Keratinocyte (primary cell): ENCODE measurements at regions not wholly inside any gene's neighbourhood (a gene's known extent, or its start where the extent isn't known, plus 50 kb on each side); places are given as distances from the start of the nearest gene placed in this dataset.

Experiments used
- DNase-seq: peaks from one replicate; pipeline ENCODE4 v3.0.0-alpha.2; 2011; ENCODE audit warnings: low read depth, missing footprints, low spot score
- FAIRE-seq: peaks from 2 replicates; lab custom pipeline; 2011; peaks lifted over from hg19 to GRCh38; lab: Jason Lieb, UNC
- H2AFZ ChIP-seq: 2 replicates; pipeline ENCODE4 v1.6.0; 2012; ENCODE audit warnings: low read length, control low read depth, inconsistent platforms; ENCODE audit not compliant: control insufficient read depth
- H3K27ac ChIP-seq: 2 replicates; pipeline ENCODE4 v1.5.1; 2011; ENCODE audit warnings: low read length; ENCODE audit not compliant: control insufficient read depth, insufficient read depth
- H3K27me3 ChIP-seq: 3 replicates; pipeline ENCODE4 v1.6.0; 2011; ENCODE audit warnings: low read length; ENCODE audit not compliant: control insufficient read depth, insufficient read depth; ENCODE audit errors: extremely low read depth
- H3K36me3 ChIP-seq, 2 experiments: 2 replicates in 1 of 2; 3 replicates in 1 of 2; pipeline ENCODE4 v1.5.1; 2011; ENCODE audit warnings: low read length in 2 of 2, mild to moderate bottlenecking in 1 of 2; ENCODE audit not compliant: control insufficient read depth in 2 of 2, insufficient read depth in 2 of 2; ENCODE audit errors: extremely low read depth in 1 of 2
- H3K4me1 ChIP-seq: 3 replicates; pipeline ENCODE4 v1.5.1; 2011; ENCODE audit warnings: low read length; ENCODE audit not compliant: control insufficient read depth, insufficient read depth; ENCODE audit errors: extremely low read depth
- H3K4me2 ChIP-seq: 3 replicates; pipeline ENCODE4 v1.6.0; 2011; ENCODE audit warnings: low read depth, low read length; ENCODE audit not compliant: control insufficient read depth, insufficient read depth; ENCODE audit errors: extremely low read depth
- H3K4me3 ChIP-seq, 3 experiments: fragments of 200-600 bp in 1 of 3; sonication (generic) in 1 of 3; 2 replicates in 2 of 3; 3 replicates in 1 of 3; pipeline ENCODE4 v1.5.1; 2011 to 2016; ENCODE audit warnings: low read length in 3 of 3, mild to moderate bottlenecking in 3 of 3, control low read depth in 2 of 3, inconsistent platforms in 1 of 3, low read depth in 1 of 3, mixed read lengths in 1 of 3, mixed run types in 1 of 3, moderate library complexity in 1 of 3; ENCODE audit not compliant: control insufficient read depth in 2 of 3, insufficient read depth in 2 of 3; ENCODE audit errors: extremely low read depth in 1 of 3
- H3K79me2 ChIP-seq: 2 replicates; pipeline ENCODE4 v1.6.0; 2012; ENCODE audit warnings: low read length; ENCODE audit not compliant: control insufficient read depth, insufficient read depth
- H3K9ac ChIP-seq: 3 replicates; pipeline ENCODE4 v1.6.0; 2011; ENCODE audit warnings: low read length; ENCODE audit not compliant: control insufficient read depth, insufficient read depth; ENCODE audit errors: extremely low read depth
- H3K9me1 ChIP-seq: 3 replicates; pipeline ENCODE4 v1.6.0; 2011; ENCODE audit warnings: low read length; ENCODE audit not compliant: control insufficient read depth, insufficient read depth; ENCODE audit errors: extremely low read depth
- H3K9me3 ChIP-seq: 2 replicates; pipeline ENCODE4 v1.5.1; 2012; ENCODE audit warnings: low read depth, low read length; ENCODE audit not compliant: control insufficient read depth
- H4K20me1 ChIP-seq: 3 replicates; pipeline ENCODE4 v1.6.0; 2011; ENCODE audit warnings: low read length; ENCODE audit not compliant: control insufficient read depth, insufficient read depth; ENCODE audit errors: extremely low read depth
- EZH2 ChIP-seq: IDR thresholded peaks from one replicate; pipeline ENCODE4 v1.6.1; 2012; ENCODE audit warnings: inconsistent platforms, mild to moderate bottlenecking, low read length, moderate library complexity
- dilution Hi-C: fragments of 300-500 bp; cut with MboI; formaldehyde crosslinking; loops from one replicate; pipeline ENCODE4 v1.7.0; 2020; ENCODE audit warnings: low sequenced_read_pairs; ENCODE audit not compliant: extremely low pct_ligation_motif_present
- TF ChIP-seq, protein P1 (sequence below), 3 experiments: IDR thresholded peaks in 1 of 3; conservative IDR thresholded peaks in 1 of 3; optimal IDR thresholded peaks in 1 of 3; 2 replicates in 2 of 3; 3 replicates in 1 of 3; pipeline versions ENCODE3 to v1.5.1; 2011; ENCODE audit warnings: low read length in 3 of 3, mild to moderate bottlenecking in 3 of 3, moderate library complexity in 2 of 3, control low read depth in 1 of 3, inconsistent platforms in 1 of 3; ENCODE audit not compliant: insufficient read depth in 2 of 3; ENCODE audit errors: extremely low read depth in 1 of 3

DNA sequence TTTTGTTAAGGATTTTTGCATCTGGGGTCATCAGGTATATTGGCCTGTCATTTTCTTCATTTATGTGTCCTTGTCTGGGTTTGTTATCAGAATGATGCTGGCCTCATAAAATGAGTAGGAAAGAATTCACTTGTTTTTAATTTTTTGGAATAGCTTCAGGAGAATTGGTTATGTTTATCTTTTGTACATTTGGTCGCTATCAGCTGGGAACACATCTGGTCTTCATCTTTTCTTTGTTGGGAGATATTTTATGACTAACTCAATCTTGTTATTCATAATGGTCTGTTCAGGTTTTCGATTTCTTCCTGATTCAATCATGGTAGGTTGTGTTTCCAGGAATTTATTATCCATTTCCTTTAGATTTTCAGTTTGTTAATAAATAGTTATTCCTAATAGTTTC, 207.5 kb upstream of the ASCC3 start:
- Histone ChIP-seq H3K4me2 (no peak overlapping the region), H2AFZ (no peak overlapping the region), H3K36me3 (no peaks in the 10 kb centered on the region), H3K27me3 (no peaks in the 10 kb centered on the region), H3K4me1 (peaks cover 3% of the 10 kb centered on the region), H3K79me2 (no peaks in the 10 kb centered on the region), H3K27ac (no peak overlapping the region), H3K9ac (no peak overlapping the region), H3K4me3 (no peak overlapping the region), H3K9me1 (no peaks in the 10 kb centered on the region), H4K20me1 (no peaks in the 10 kb centered on the region), H3K9me3 (no peaks in the 10 kb centered on the region)
- no peak for TF ChIP-seq EZH2
- TF ChIP-seq, protein P1, sequence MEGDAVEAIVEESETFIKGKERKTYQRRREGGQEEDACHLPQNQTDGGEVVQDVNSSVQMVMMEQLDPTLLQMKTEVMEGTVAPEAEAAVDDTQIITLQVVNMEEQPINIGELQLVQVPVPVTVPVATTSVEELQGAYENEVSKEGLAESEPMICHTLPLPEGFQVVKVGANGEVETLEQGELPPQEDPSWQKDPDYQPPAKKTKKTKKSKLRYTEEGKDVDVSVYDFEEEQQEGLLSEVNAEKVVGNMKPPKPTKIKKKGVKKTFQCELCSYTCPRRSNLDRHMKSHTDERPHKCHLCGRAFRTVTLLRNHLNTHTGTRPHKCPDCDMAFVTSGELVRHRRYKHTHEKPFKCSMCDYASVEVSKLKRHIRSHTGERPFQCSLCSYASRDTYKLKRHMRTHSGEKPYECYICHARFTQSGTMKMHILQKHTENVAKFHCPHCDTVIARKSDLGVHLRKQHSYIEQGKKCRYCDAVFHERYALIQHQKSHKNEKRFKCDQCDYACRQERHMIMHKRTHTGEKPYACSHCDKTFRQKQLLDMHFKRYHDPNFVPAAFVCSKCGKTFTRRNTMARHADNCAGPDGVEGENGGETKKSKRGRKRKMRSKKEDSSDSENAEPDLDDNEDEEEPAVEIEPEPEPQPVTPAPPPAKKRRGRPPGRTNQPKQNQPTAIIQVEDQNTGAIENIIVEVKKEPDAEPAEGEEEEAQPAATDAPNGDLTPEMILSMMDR (optimal IDR thresholded peaks at IDR 0.05 in 1 of 3, IDR thresholded peaks at IDR 0.05 in 1 of 3, conservative IDR thresholded peaks at IDR 0.05 in 1 of 3; ENCODE audit: extremely low read depth in 1 of 3, insufficient read depth in 2 of 3, low read length in 3 of 3), result no peak
- dilution Hi-C loops, result no loop called here
- no peak for FAIRE-seq
- DNase-seq, result no peak

DNA sequence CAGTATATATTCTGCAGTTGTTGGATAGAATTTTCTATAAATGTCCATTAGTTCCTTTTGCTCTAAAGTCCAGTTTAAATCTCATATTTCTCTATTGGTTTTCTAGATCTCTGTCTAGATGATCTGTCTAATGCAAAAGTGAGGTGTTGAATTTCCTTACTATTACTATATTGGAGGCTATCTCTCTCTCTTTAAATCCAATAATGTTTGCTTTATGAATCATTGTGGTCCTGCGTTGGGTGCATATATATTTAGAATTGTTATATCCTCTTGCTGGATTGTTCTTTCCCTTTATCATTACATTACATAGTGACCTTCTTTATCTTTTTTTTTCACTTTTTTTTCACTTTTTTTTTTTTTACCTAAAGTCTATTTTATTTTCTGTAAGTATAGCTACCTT, 208.5 kb upstream of the ASCC3 start:
- Histone ChIP-seq H3K79me2 (no peaks in the 10 kb centered on the region), H3K4me1 (no peaks in the 10 kb centered on the region), H3K9me1 (no peaks in the 10 kb centered on the region), H3K9ac (no peak overlapping the region), H3K4me3 (no peak overlapping the region), H3K9me3 (no peaks in the 10 kb centered on the region), H4K20me1 (no peaks in the 10 kb centered on the region), H2AFZ (no peak overlapping the region), H3K36me3 (no peaks in the 10 kb centered on the region), H3K4me2 (no peak overlapping the region), H3K27ac (no peak overlapping the region), H3K27me3 (no peaks in the 10 kb centered on the region)
- dilution Hi-C loops, result no loop called here
- FAIRE-seq (no peak), DNase-seq (no peak)
- TF ChIP-seq EZH2, result no peak
- TF ChIP-seq, protein P1 (optimal IDR thresholded peaks at IDR 0.05 in 1 of 3, IDR thresholded peaks at IDR 0.05 in 1 of 3, conservative IDR thresholded peaks at IDR 0.05 in 1 of 3; ENCODE audit: extremely low read depth in 1 of 3, insufficient read depth in 2 of 3, low read length in 3 of 3), result no peak
